Stimulated activated CD8-positive, alpha-beta memory T cell treated with anti-CD3 and anti-CD28 coated beads, Interleukin-15, amount 100 ng/mL, for 4 hours (primary cell): ENCODE measurements at regions not wholly inside any gene's neighbourhood (a gene's known extent, or its start where the extent isn't known, plus 50 kb on each side); places are given as distances from the start of the nearest gene placed in this dataset.

Experiments
- DNase-seq, 2 donors: peaks; one replicate each; pipeline ENCODE4 v3.0.0-alpha.2; 2020; ENCODE audit warnings: low read depth in 2 of 2

GRCh38 chr13:80037505-80037888 is 303.4 kb downstream of the SPRY2 start:
- no peak for DNase-seq

GRCh38 chr13:80036845-80037504 is 304.0 kb downstream of the SPRY2 start:
- DNase-seq: no peak

- no peak for DNase-seq
Measured at GRCh38 chr13:80035096-80035495, 305.8 kb downstream of the SPRY2 start.

- DNase-seq: no peak
Measured at GRCh38 chr13:80033951-80034350, 307.0 kb downstream of the SPRY2 start.

- DNase-seq: no peak
Measured at GRCh38 chr13:80033286-80033685, 307.6 kb downstream of the SPRY2 start.

- no peak for DNase-seq
Measured at GRCh38 chr13:80030491-80030890, 310.4 kb downstream of the SPRY2 start.

- DNase-seq: no peak
Measured at GRCh38 chr13:80029170-80029569, 311.8 kb downstream of the SPRY2 start.

GRCh38 chr13:80022146-80022545 is 318.8 kb downstream of the SPRY2 start:
- DNase-seq: no peak

GRCh38 chr13:80012251-80012650 is 328.7 kb downstream of the SPRY2 start:
- DNase-seq: no peak

GRCh38 chr13:80011448-80012212 is 329.3 kb downstream of the SPRY2 start:
- DNase-seq: no peak

GRCh38 chr13:80010846-80011245 is 330.1 kb downstream of the SPRY2 start:
- no peak for DNase-seq

GRCh38 chr13:80010286-80010831 is 330.6 kb downstream of the SPRY2 start:
- no peak for DNase-seq

GRCh38 chr13:80009760-80010159 is 331.2 kb downstream of the SPRY2 start:
- DNase-seq: no peak

GRCh38 chr13:80006940-80007339 is 334.0 kb downstream of the SPRY2 start:
- DNase-seq: no peak

GRCh38 chr13:80001510-80001842 is 339.4 kb downstream of the SPRY2 start:
- DNase-seq: no peak

GRCh38 chr13:80000684-80001509 is 340.0 kb downstream of the SPRY2 start:
- DNase-seq: no peak

GRCh38 chr13:79999601-80000000 is 341.3 kb downstream of the SPRY2 start:
- no peak for DNase-seq

GRCh38 chr13:79998381-79998880 is 342.5 kb downstream of the SPRY2 start:
- no peak for DNase-seq

GRCh38 chr13:79997244-79997643 is 343.7 kb downstream of the SPRY2 start:
- no peak for DNase-seq

- DNase-seq: no peak
Measured at GRCh38 chr13:79995334-79995733, 345.6 kb downstream of the SPRY2 start.

GRCh38 chr13:79992111-79992510 is 348.8 kb downstream of the SPRY2 start:
- no peak for DNase-seq

GRCh38 chr13:79990048-79990447 is 350.9 kb downstream of the SPRY2 start:
- DNase-seq: no peak
